OCI-LY7 (cell line): ENCODE measurements at regions not wholly inside any gene's neighbourhood (a gene's known extent, or its start where the extent isn't known, plus 50 kb on each side); places are given as distances from the start of the nearest gene placed in this dataset.

Source experiments
- CTCF ChIP-seq: fragments of 200-600 bp; sonication (generic); conservative IDR thresholded peaks from 2 replicates; pipeline ENCODE4 v1.5.1; 2014; ENCODE audit warnings: mild to moderate bottlenecking, antibody characterized with exemption, low read length, moderate library complexity, mixed read lengths
- EZH2phosphoT487 ChIP-seq: fragments of 200-600 bp; sonication (generic); IDR thresholded peaks from 2 replicates; pipeline ENCODE4 v1.6.1; 2018; ENCODE audit warnings: low read depth, borderline replicate concordance, mild to moderate bottlenecking, mixed run types, antibody characterized with exemption, low read length, moderate library complexity, mixed read lengths

GRCh38 chr12:41919526-41920261 is 225.0 kb downstream of the GXYLT1 start:
- no peak for TF ChIP-seq CTCF
- TF ChIP-seq EZH2phosphoT487 = no peak
